Fibroblast of lung (primary cell): ENCODE measurements at regions not wholly inside any gene's neighbourhood (a gene's known extent, or its start where the extent isn't known, plus 50 kb on each side); places are given as distances from the start of the nearest gene placed in this dataset.
"Not testable (repeated sequence)": the region's sequence is repeated elsewhere in the genome, so short reads cannot be mapped to it uniquely, and the experiment has no call there.

Experiments used
- EZH2 ChIP-seq: IDR thresholded peaks from 2 replicates; pipeline ENCODE4 v1.5.1; 2012; ENCODE audit warnings: low read length, control low read depth, mild to moderate bottlenecking; ENCODE audit errors: missing control alignments
- TF ChIP-seq, protein P1 (sequence below), 2 donors: IDR thresholded peaks in 1 of 2; conservative IDR thresholded peaks in 1 of 2; 1 replicate in 1 of 2; 2 replicates in 1 of 2; pipeline ENCODE4 v1.5.1; 2011 to 2012; ENCODE audit warnings: low read length in 2 of 2, control low read depth in 1 of 2, inconsistent platforms in 1 of 2, low read depth in 1 of 2, mild to moderate bottlenecking in 1 of 2

- TF ChIP-seq, protein P1, sequence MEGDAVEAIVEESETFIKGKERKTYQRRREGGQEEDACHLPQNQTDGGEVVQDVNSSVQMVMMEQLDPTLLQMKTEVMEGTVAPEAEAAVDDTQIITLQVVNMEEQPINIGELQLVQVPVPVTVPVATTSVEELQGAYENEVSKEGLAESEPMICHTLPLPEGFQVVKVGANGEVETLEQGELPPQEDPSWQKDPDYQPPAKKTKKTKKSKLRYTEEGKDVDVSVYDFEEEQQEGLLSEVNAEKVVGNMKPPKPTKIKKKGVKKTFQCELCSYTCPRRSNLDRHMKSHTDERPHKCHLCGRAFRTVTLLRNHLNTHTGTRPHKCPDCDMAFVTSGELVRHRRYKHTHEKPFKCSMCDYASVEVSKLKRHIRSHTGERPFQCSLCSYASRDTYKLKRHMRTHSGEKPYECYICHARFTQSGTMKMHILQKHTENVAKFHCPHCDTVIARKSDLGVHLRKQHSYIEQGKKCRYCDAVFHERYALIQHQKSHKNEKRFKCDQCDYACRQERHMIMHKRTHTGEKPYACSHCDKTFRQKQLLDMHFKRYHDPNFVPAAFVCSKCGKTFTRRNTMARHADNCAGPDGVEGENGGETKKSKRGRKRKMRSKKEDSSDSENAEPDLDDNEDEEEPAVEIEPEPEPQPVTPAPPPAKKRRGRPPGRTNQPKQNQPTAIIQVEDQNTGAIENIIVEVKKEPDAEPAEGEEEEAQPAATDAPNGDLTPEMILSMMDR (conservative IDR thresholded peaks at IDR 0.05 in 1 of 2, IDR thresholded peaks at IDR 0.05 in 1 of 2; ENCODE audit: low read depth in 1 of 2, low read length in 2 of 2), result not testable (repeated sequence)
- not testable (repeated sequence) for TF ChIP-seq EZH2
Measured at GRCh38 chr4:146104052-146104451, 71.5 kb upstream of the LSM6 start.
